ENCODE measurements at regions not wholly inside any gene's neighbourhood (a gene's known extent, or its start where the extent isn't known, plus 50 kb on each side); places are given as distances from the start of the nearest gene placed in this dataset.

GRCh38 chr6:12479451-12479850 lies 189.3 kb downstream of the EDN1 start:
- no peak for TF ChIP-seq CTCF (IDR thresholded peaks at IDR 0.05)
- no peak for TF ChIP-seq POLR2A (IDR thresholded peaks at IDR 0.05)

All from testis (tissue), 2 donors.